Esophagus muscularis mucosa (tissue), 4 donors: ENCODE measurements at regions not wholly inside any gene's neighbourhood (a gene's known extent, or its start where the extent isn't known, plus 50 kb on each side); places are given as distances from the start of the nearest gene placed in this dataset.

Experiments used
- DNase-seq: peaks from one replicate; pipeline ENCODE4 v3.0.0-alpha.2; 2017; ENCODE audit errors: extremely low spot score
- H3K27ac ChIP-seq, 4 donors: fragments of 200-600 bp; sonication (generic); replicated peaks in 1 of 4; 1 replicate in 3 of 4; 2 replicates in 1 of 4; pipeline ENCODE4 v1.5.1; 2016 to 2019; ENCODE audit warnings: mild to moderate bottlenecking in 1 of 4
- H3K27me3 ChIP-seq, 4 donors: fragments of 200-600 bp; sonication (generic); one replicate each; pipeline versions ENCODE4 v1.5.1 to v1.6.0; 2016 to 2019
- H3K36me3 ChIP-seq, 4 donors: fragments of 200-600 bp; sonication (generic); one replicate each; pipeline ENCODE4 v1.5.1; 2016 to 2019
- H3K4me1 ChIP-seq, 4 donors: fragments of 200-600 bp; sonication (generic); one replicate each; pipeline ENCODE4 v1.5.1; 2016 to 2019
- H3K4me3 ChIP-seq, 4 donors: fragments of 200-600 bp; sonication (generic); 1 replicate in 2 of 4; 2 replicates in 2 of 4; pipeline ENCODE4 v1.5.1; 2016 to 2019; ENCODE audit warnings: mild to moderate bottlenecking in 4 of 4, moderate library complexity in 1 of 4
- H3K9me3 ChIP-seq, 4 donors: fragments of 200-600 bp; sonication (generic); 1 replicate in 3 of 4; 2 replicates in 1 of 4; pipeline ENCODE4 v1.5.1; 2016 to 2019
- EP300 ChIP-seq: sonication (generic); formaldehyde crosslinking; IDR thresholded peaks from one replicate; pipeline ENCODE4 v1.6.1; 2017; ENCODE audit warnings: antibody characterized with exemption
- POLR2A ChIP-seq: fragments of 450-650 bp; IDR thresholded peaks from one replicate; pipeline ENCODE4 v1.6.1; 2017; ENCODE audit warnings: antibody characterized with exemption, moderate library complexity, mild to moderate bottlenecking, low read depth
- POLR2AphosphoS5 ChIP-seq, 2 donors: sonication (generic); formaldehyde crosslinking; IDR thresholded peaks; one replicate each; pipeline ENCODE4 v1.6.1; 2017; ENCODE audit warnings: antibody characterized with exemption in 2 of 2
- WGBS: methylation state at CpG from one replicate; pipeline ENCODE4 v1.1.5; 2018; 5-methylcytosine and 5-hydroxymethylcytosine counted together
- intact Hi-C: fragments of 100-400 bp; cut with DNase I; formaldehyde crosslinking; loops from one replicate; pipeline ENCODE4 v1.15.1; 2023
- TF ChIP-seq, protein P1 (sequence below), 3 experiments: fragments of 200-600 bp in 2 of 3; fragments of 450-650 bp in 1 of 3; sonication (generic) in 2 of 3; IDR thresholded peaks; one replicate each; pipeline ENCODE4 v1.5.1; 2017 to 2019; ENCODE audit warnings: antibody characterized with exemption in 3 of 3, mild to moderate bottlenecking in 2 of 3, moderate library complexity in 1 of 3

DNA sequence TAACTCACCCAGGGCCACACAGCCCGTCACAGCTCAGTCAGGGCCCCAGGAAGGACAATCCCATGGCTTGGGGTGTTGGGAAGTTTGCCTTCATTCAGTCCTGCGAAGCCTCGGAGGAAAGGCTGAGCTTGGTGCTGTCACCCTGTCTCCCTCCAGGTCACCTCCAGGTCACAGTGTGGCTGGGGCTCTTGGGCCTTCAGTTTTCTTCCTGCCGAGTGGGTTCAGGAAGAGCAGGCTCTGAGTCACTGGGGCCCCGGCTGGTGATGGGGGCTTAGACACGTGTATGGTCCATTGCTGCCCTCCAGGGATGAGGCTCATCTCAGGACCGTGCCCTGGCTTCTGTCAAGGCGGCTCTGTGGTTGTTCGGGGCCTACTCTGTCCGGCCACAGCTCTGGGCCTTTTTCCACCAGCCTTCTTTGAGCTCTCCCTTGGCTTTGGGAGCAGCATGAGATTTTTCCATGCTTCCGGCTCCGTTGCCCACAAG, 118.6 kb downstream of the INHBB start:
- no peaks in the 10 kb centered on the region for H3K36me3 ChIP-seq
- H3K9me3 ChIP-seq: peaks cover 0 to 5% (median 2%) of the 10 kb centered on the region in 4 donors
- no peak for DNase-seq
- H3K4me1 ChIP-seq: peaks cover 8 to 16% (median 9%) of the 10 kb centered on the region in 4 donors
- TF ChIP-seq, protein P1, sequence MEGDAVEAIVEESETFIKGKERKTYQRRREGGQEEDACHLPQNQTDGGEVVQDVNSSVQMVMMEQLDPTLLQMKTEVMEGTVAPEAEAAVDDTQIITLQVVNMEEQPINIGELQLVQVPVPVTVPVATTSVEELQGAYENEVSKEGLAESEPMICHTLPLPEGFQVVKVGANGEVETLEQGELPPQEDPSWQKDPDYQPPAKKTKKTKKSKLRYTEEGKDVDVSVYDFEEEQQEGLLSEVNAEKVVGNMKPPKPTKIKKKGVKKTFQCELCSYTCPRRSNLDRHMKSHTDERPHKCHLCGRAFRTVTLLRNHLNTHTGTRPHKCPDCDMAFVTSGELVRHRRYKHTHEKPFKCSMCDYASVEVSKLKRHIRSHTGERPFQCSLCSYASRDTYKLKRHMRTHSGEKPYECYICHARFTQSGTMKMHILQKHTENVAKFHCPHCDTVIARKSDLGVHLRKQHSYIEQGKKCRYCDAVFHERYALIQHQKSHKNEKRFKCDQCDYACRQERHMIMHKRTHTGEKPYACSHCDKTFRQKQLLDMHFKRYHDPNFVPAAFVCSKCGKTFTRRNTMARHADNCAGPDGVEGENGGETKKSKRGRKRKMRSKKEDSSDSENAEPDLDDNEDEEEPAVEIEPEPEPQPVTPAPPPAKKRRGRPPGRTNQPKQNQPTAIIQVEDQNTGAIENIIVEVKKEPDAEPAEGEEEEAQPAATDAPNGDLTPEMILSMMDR (IDR thresholded peaks at IDR 0.05): no peak
- peaks cover 0 to 15% (median 0%) of the 10 kb centered on the region in 4 donors for H3K27me3 ChIP-seq
- intact Hi-C loops: no loop called here
- H3K27ac ChIP-seq: no peak overlapping the region
- no peak overlapping the region for H3K4me3 ChIP-seq
- WGBS: 88% methylated on average over 5 of the region's 12 CpGs

- intact Hi-C loops: no loop called here
- Histone ChIP-seq H3K4me1 (peaks cover 14 to 20% (median 15%) of the 10 kb centered on the region in 4 donors), H3K4me3 (no peak overlapping the region), H3K36me3 (no peaks in the 10 kb centered on the region), H3K9me3 (no peaks in the 10 kb centered on the region), H3K27ac (no peak overlapping the region), H3K27me3 (peaks cover 0 to 15% (median 0%) of the 10 kb centered on the region in 4 donors)
- TF ChIP-seq EP300: no peak
- TF ChIP-seq, protein P1 (IDR thresholded peaks at IDR 0.05): no peak
- no peak for TF ChIP-seq POLR2AphosphoS5 (IDR thresholded peaks at IDR 0.05)
- TF ChIP-seq POLR2A: no peak
- WGBS: 92% methylated on average over 2 of the region's 11 CpGs
- DNase-seq: no peak
Measured at GRCh38 chr2:120465012-120465700, 119.2 kb downstream of the INHBB start.

DNA sequence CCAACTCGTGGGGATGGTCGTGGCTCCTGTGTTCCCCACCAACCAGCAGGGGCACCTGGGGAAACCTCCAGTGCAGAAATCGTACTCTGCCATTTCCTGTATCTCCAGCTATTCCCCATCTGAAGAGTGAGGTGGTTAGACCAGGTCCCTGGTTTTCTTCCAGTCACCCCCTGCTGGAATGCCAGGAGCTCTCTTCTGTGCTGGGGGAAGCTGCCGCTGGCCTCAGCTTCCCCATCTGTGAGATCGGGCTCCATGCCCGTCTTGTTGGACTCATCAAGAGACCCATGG, 119.7 kb downstream of the INHBB start:
- WGBS: 84% methylated on average over 5 of the region's 6 CpGs
- peaks cover 19 to 25% (median 20%) of the 10 kb centered on the region in 4 donors for H3K4me1 ChIP-seq

GRCh38 chr2:120465989-120466703, 120.2 kb downstream of the INHBB start:
- TF ChIP-seq POLR2A: no peak
- TF ChIP-seq POLR2AphosphoS5 (IDR thresholded peaks at IDR 0.05): no peak
- TF ChIP-seq, protein P1 (IDR thresholded peaks at IDR 0.05): no peak
- TF ChIP-seq EP300: no peak
- no peaks in the 10 kb centered on the region for H3K36me3 ChIP-seq
- H3K4me1 ChIP-seq: peaks cover 22 to 30% (median 24%) of the 10 kb centered on the region in 4 donors
- intact Hi-C loops: no loop called here
- H3K27me3 ChIP-seq: peaks cover 0 to 15% (median 0%) of the 10 kb centered on the region in 4 donors
- H3K27ac ChIP-seq: no peak overlapping the region
- no peaks in the 10 kb centered on the region for H3K9me3 ChIP-seq
- DNase-seq: no peak
- no peak overlapping the region for H3K4me3 ChIP-seq
- 71% methylated on average over 18 of the region's 25 CpGs for WGBS

More for the DNA sequence above, 119.7 kb downstream of the INHBB start:
- TF ChIP-seq, protein P1 (IDR thresholded peaks at IDR 0.05): no peak
- TF ChIP-seq EP300: no peak
- no peak for TF ChIP-seq POLR2A
- no peak for TF ChIP-seq POLR2AphosphoS5 (IDR thresholded peaks at IDR 0.05)
- DNase-seq: no peak
- Histone ChIP-seq H3K36me3 (no peaks in the 10 kb centered on the region), H3K27me3 (peaks cover 0 to 15% (median 0%) of the 10 kb centered on the region in 4 donors), H3K27ac (no peak overlapping the region), H3K9me3 (no peaks in the 10 kb centered on the region), H3K4me3 (no peak overlapping the region)
- intact Hi-C loops: no loop called here
